ENCODE measurements at regions not wholly inside any gene's neighbourhood (a gene's known extent, or its start where the extent isn't known, plus 50 kb on each side); places are given as distances from the start of the nearest gene placed in this dataset.

DNA sequence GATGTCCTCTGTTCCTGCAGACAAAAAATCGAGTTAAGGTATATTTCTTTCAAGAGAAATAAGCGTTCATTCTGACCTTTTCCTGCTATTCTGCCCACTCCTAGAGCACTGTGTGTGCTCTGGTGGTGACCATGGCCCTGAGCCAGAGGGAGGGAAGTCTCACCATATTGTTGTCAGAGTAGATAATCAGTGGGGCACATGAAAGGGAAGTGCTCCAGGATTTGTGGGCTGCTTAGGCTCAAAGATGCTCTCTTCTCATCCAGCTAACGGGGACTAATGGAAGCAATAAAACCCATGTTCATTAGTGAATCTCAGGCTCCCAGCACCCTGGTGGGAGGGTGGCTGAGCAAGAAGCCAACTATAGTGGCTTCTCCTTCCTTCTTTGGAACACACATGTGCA is 70.7 kb upstream of the EOMES start:
- TF ChIP-seq, protein P1, sequence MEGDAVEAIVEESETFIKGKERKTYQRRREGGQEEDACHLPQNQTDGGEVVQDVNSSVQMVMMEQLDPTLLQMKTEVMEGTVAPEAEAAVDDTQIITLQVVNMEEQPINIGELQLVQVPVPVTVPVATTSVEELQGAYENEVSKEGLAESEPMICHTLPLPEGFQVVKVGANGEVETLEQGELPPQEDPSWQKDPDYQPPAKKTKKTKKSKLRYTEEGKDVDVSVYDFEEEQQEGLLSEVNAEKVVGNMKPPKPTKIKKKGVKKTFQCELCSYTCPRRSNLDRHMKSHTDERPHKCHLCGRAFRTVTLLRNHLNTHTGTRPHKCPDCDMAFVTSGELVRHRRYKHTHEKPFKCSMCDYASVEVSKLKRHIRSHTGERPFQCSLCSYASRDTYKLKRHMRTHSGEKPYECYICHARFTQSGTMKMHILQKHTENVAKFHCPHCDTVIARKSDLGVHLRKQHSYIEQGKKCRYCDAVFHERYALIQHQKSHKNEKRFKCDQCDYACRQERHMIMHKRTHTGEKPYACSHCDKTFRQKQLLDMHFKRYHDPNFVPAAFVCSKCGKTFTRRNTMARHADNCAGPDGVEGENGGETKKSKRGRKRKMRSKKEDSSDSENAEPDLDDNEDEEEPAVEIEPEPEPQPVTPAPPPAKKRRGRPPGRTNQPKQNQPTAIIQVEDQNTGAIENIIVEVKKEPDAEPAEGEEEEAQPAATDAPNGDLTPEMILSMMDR (IDR thresholded peaks at IDR 0.05; ENCODE audit: low read depth, low read length, poor library complexity, severe bottlenecking) = no peak
- TF ChIP-seq EZH2phosphoT487 (IDR thresholded peaks at IDR 0.05; ENCODE audit: borderline replicate concordance, low read length) = no peak

Data from DOHH2 (cell line).